ENCODE measurements at regions not wholly inside any gene's neighbourhood (a gene's known extent, or its start where the extent isn't known, plus 50 kb on each side); places are given as distances from the start of the nearest gene placed in this dataset.
A peak's percentile ranks its signal among the peaks of the same experiment; 100 is the strongest.

- Histone ChIP-seq H3K4me1 (ENCODE audit: control insufficient read depth in 5 of 5, insufficient read depth in 5 of 5, low read length in 5 of 5) (peaks cover 0 to 21% (median 0%) of the 10 kb centered on the region in 5 donors), H3K4me3 (no peak overlapping the region), H3K9ac (ENCODE audit: insufficient read depth in 1 of 2, low read length in 2 of 2) (no peak overlapping the region), H3K9me3 (ENCODE audit: control insufficient read depth in 4 of 4, insufficient read depth in 3 of 4, low read length in 3 of 4) (no peaks in the 10 kb centered on the region), H3K27me3 (ENCODE audit: control insufficient read depth in 3 of 3, insufficient read depth in 3 of 3, low read length in 2 of 3) (no peaks in the 10 kb centered on the region), H3K36me3 (ENCODE audit: control insufficient read depth in 4 of 4, insufficient read depth in 4 of 4, low read length in 4 of 4) (no peaks in the 10 kb centered on the region), H3K27ac (ENCODE audit: low read depth in 1 of 2, low read length in 1 of 2) (no peak overlapping the region)
- DNase-seq (no peak), ATAC-seq (ENCODE audit: insufficient read depth, low FRiP score) (no peak)
- no peak for TF ChIP-seq CTCF (IDR thresholded peaks at IDR 0.05; ENCODE audit: control extremely low read depth, extremely low read depth)
- WGBS, 2 donors, result 92 to 94% methylated on average over 30 of the region's 30 CpGs
Observed at GRCh38 chr7:340979-341694, 51.2 kb downstream of the FOXL3 start.

GRCh38 chr7:341841-342638, 52.1 kb downstream of the FOXL3 start:
- no peaks in the 10 kb centered on the region for H3K27me3 ChIP-seq (ENCODE audit: control insufficient read depth in 3 of 3, insufficient read depth in 3 of 3, low read length in 2 of 3)
- ATAC-seq (ENCODE audit: insufficient read depth, low FRiP score) (no peak), DNase-seq (no peak)
- 81 to 87% methylated on average over 27 of the region's 27 CpGs for WGBS, 2 donors
- TF ChIP-seq CTCF (IDR thresholded peaks at IDR 0.05; ENCODE audit: control extremely low read depth, extremely low read depth), result no peak
- H3K36me3 ChIP-seq (ENCODE audit: control insufficient read depth in 4 of 4, insufficient read depth in 4 of 4, low read length in 4 of 4), result no peaks in the 10 kb centered on the region
- H3K4me3 ChIP-seq, result no peak overlapping the region
- H3K9me3 ChIP-seq (ENCODE audit: control insufficient read depth in 4 of 4, insufficient read depth in 3 of 4, low read length in 3 of 4), result no peaks in the 10 kb centered on the region
- H3K27ac ChIP-seq (ENCODE audit: low read depth in 1 of 2, low read length in 1 of 2), result peak overlapping the region in 1 of 2 donors; percentile 24
- no peak overlapping the region for H3K9ac ChIP-seq (ENCODE audit: insufficient read depth in 1 of 2, low read length in 2 of 2)
- peaks cover 0 to 21% (median 0%) of the 10 kb centered on the region in 5 donors for H3K4me1 ChIP-seq (ENCODE audit: control insufficient read depth in 5 of 5, insufficient read depth in 5 of 5, low read length in 5 of 5)

GRCh38 chr7:342681-343216, 52.8 kb downstream of the FOXL3 start:
- H3K4me1 ChIP-seq (ENCODE audit: control insufficient read depth in 5 of 5, insufficient read depth in 5 of 5, low read length in 5 of 5), result peaks cover 0 to 21% (median 0%) of the 10 kb centered on the region in 5 donors
- no peak overlapping the region for H3K4me3 ChIP-seq
- no peak for TF ChIP-seq CTCF (IDR thresholded peaks at IDR 0.05; ENCODE audit: control extremely low read depth, extremely low read depth)
- no peaks in the 10 kb centered on the region for H3K9me3 ChIP-seq (ENCODE audit: control insufficient read depth in 4 of 4, insufficient read depth in 3 of 4, low read length in 3 of 4)
- ATAC-seq (ENCODE audit: insufficient read depth, low FRiP score) (no peak), DNase-seq (no peak)
- no peaks in the 10 kb centered on the region for H3K36me3 ChIP-seq (ENCODE audit: control insufficient read depth in 4 of 4, insufficient read depth in 4 of 4, low read length in 4 of 4)
- H3K9ac ChIP-seq (ENCODE audit: insufficient read depth in 1 of 2, low read length in 2 of 2), result no peak overlapping the region
- 87 to 90% methylated on average over 10 of the region's 10 CpGs for WGBS, 2 donors
- H3K27ac ChIP-seq (ENCODE audit: low read depth in 1 of 2, low read length in 1 of 2), result peak overlapping the region in 1 of 2 donors; percentile 13
- H3K27me3 ChIP-seq (ENCODE audit: control insufficient read depth in 3 of 3, insufficient read depth in 3 of 3, low read length in 2 of 3), result no peaks in the 10 kb centered on the region

Measured in lung (tissue), 11 donors.